Dermis blood vessel endothelial cell (primary cell): ENCODE measurements at regions not wholly inside any gene's neighbourhood (a gene's known extent, or its start where the extent isn't known, plus 50 kb on each side); places are given as distances from the start of the nearest gene placed in this dataset.

Experiments used
- DNase-seq: peaks from one replicate; pipeline ENCODE4 v3.0.0; 2010

DNA sequence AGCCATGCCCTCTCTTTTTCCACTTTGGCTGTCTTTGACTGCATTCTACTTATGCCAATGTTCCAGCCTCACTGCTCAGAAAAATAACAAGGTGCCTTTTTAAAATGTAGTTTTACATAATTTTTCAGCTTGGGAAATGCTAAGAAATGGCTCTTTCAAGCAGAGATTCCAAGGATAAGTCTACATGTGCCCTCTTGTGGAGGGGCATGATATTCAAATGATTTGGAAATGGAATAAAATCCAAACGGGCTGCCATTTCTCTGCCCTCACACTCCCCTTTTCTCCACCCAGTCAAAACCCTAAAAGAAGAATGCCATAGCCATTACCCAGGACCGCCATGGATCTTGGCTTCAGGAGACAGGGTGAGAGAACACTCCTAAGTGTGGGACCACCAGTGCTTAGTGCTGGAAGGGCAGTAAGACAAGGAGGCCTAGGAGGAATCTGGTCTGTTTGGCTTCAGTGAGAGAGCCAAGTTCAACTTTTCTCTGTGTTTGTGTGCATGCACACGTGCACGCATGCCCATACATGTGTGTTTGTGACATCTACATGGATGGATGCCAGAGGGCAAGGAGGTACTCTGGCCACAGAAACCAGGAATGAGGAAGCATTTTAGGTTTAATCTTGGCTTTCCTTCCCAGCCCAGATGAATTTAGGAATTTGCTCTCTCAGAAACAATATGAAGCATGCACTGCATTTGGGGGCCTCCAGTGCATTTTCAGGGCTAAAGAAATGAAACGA is 174.0 kb upstream of the SLC14A2 start:
- DNase-seq, result no peak

- DNase-seq, result no peak
Observed at GRCh38 chr18:45444040-45444439, 171.2 kb upstream of the SLC14A2 start.

DNA sequence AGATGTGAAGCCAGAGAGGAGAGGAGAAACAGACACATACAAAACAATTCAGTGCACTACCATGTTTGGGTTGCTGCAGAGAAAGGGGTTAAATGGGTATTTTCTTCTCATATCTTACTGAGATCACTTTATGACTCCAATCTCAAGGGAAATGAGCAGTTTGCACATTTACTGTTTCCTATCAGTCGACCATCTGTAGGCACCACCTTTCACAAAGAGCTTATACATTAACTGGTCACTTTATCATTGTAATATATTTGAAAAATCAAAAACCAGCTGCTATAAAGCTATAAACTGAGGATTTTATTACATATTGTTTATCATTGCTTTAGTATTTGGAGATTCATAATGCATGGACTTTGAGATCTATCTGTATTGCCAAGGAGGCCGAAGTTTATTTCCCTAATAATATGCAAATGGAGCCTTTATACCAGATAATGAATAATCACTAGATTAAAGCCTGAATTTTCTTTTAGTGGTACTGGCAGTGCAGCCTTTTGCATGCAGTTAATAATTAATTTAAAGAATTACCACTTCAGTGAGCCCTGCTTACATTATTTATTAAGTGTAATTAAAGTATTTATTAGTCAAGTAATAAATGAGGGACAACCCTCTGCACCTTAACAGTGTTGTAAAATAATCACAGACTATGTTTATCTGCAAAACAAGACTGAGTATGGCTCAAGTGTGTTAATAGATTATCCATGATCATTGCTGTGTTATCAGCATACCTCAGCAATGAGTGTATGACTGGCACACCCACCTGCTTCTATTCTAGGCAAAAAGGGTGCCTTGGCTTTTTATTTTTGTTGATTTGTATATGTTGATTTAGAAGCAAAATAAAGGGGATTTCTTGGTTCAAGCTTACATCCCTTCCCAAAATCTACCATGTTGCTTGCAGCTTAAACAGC is 167.7 kb upstream of the SLC14A2 start:
- no peak for DNase-seq

- DNase-seq, result no peak
Observed at GRCh38 chr18:45448871-45449270, 166.4 kb upstream of the SLC14A2 start.

DNA sequence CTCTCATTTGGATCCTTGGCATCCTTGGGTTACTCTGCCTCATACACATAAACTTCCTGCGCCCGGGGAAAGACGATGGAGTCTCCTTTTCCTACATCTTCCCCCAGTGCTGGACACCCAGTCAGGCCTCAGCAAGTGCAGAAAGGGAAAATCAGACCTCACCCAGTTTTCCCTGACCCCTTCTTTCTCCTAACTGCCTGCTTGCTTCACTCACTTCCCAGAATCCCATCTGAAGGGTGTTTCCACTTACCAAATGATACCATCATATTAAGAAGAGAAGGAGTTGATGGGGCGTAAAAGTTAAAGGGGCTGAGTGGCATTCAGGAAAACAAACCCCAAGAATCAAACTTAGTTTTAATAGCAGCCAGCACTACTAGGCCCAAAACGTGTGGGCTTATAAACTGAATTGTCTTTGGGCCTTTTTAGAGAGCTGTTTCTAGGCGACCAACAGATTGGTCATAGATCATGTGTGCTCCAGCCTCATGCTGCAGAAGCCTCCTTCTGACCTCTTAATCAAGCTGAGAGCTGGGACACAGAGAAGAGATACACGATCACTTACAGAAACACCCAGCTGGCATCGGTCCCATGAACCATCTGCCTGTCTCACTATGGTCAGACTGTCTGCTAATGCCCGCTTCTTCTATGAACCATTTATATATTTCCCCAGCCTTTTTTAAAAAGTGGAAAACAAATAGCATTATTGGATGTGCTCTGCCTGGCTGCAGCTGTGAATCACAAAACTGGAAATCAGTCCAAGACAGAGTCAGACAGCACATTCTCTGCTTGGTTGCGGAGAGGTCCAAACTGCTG is 165.7 kb upstream of the SLC14A2 start:
- no peak for DNase-seq

GRCh38 chr18:45456090-45457021 is 158.9 kb upstream of the SLC14A2 start:
- no peak for DNase-seq

DNA sequence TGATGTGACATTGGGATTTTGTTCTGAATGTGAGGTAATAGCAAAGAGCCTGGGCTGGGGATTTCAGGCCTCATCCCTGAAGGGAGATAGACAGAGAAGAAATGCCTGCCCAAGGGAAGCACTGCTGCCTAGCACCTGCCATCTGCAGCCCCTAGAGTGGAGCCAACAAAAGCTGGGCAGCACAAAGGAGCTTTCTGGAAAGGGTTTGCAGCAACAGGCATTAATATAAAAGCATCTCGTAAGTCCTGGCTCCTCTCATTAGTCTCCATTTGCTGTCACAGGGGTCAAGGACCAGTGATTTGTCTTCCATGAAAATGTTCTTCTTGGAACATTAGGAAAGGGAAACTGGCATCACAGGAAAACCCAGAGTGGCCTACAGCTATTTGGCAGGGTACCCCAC is 157.2 kb upstream of the SLC14A2 start:
- no peak for DNase-seq

DNA sequence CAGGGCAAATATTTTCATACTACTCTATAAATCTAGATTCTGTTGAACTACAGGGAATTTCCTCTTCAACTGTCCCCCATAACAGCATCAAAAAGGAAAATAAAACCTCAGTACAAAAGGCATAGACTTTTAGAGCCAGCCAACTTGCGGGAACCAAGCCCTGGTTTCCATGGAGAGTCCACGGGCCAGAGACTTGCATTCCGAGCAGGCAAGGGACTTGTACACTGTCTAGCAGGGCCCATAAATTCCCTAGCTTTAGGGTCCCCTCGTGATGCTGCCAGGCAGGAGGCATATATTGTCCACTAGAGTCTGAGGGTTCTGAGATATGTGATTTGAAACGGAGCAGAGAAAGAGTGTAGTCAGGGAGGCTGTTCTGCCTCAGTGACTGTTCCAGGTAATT is 153.1 kb upstream of the SLC14A2 start:
- no peak for DNase-seq

DNA sequence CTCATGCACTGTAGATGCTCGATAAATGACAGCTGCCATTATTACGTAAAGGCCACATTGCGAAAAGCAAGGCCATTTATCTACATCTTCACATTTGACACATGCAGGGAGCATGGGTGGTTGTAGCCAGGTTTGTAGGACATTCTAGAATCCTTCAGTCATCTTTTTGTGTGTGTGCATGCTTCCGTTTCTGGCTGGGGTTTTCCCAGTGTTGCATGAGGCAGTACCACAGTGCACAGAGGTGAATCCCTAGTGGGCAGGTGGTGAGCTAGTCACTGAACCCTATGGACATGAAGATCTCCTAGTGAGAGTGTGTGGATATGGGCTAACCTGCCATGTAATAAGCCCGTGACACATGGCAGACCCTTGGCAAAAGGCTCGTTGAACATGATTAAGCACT is 151.8 kb upstream of the SLC14A2 start:
- DNase-seq, result no peak

- no peak for DNase-seq
Observed at GRCh38 chr18:45464619-45465018, 150.7 kb upstream of the SLC14A2 start.

DNA sequence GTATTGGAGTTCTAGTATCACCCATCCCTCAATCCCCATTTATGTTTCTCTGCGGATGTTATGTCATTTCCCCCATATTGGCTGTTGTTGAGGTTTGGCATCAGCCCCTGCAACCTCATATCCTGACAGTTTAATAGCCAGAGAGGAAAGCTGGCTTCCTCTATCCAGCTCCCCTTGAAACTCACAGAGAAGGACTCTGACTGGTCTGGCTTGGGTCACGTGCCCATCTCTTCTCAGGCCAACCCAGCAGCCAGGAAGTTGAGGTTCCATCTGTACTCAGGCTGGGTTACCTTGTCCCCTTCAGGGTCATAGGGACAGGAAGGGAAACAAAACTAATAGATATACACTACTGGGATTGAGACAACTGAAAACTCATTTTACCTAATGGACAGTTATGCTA is 148.0 kb upstream of the SLC14A2 start:
- DNase-seq, result no peak

DNA sequence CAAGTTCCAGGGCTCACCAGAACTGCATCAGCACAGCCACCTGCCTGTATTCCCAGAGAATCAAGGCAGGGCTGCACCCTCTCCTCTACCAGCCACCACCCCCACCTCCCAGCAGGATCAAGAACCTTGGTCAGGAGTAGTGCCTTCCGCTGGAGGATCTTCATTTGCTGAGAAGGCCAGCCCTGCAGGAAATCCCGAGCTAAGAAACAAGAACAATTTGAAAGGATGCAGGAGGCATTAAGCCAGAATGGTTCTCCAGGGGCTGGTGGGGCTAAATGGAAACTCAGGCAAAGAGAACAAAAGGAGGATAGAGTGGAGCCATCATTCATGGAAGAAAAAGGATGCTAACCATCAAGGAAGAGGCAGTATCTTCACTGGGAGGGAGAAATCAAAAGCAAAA is 147.3 kb upstream of the SLC14A2 start:
- DNase-seq, result no peak

DNA sequence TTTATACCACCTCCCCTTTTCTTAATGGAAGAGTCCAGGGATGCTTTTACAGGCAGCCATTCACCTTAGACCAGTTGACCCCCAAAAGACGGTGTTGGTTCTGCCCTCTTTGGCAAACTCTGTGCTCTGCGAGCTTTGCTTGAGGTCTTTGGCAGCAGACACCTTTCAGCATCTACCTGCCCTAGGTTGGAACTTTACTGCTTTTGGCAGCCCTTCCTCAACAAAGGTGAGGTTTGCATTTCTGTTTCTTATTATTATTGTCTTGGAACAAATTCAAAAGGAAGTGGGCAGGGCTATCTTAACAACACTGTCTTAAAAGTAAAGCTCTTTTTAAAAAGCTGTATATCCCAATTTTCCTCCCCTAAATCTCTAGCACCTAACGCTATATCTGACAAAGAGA is 136.4 kb upstream of the SLC14A2 start:
- DNase-seq, result no peak

GRCh38 chr18:45480219-45481015 is 134.9 kb upstream of the SLC14A2 start:
- no peak for DNase-seq

- no peak for DNase-seq
Observed at GRCh38 chr18:45481821-45482220, 133.5 kb upstream of the SLC14A2 start.

DNA sequence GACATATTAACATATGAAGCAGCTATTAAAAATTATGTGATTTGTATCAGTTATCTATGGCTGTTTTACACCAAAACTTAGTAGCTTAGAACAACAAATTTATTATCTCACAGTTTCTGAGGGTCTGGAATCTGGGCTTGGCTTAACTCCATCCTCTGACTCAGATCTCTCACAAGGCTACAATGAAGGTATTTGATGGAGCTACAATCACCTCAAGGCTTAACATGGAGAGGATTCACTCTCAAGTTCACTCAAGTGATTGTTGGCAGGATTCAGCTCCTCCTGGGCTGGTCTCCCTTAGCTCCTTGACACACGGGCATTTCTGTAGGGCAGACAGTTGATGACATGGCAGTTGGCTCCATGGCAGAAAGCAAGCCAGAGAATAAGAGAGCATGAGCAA is 133.0 kb upstream of the SLC14A2 start:
- no peak for DNase-seq

DNA sequence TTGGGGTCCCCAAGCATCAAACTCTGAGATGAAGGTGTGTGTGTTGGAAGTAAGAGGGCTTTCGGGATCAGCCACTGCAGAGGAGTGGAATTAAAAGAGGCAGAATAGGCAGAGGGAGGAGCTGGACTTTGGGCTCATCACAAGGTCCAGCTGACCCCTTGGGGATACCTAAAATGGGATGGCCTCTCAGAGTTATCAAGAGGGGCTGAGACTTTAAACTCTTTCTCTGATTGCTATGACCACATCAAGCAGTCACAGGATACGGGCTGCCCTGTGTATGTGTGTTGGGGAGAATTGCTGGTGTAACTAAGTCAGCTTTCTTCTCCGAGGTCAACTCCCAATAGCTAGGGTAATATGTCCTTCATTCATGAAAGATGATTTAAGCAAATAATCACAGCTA is 127.7 kb upstream of the SLC14A2 start:
- no peak for DNase-seq

DNA sequence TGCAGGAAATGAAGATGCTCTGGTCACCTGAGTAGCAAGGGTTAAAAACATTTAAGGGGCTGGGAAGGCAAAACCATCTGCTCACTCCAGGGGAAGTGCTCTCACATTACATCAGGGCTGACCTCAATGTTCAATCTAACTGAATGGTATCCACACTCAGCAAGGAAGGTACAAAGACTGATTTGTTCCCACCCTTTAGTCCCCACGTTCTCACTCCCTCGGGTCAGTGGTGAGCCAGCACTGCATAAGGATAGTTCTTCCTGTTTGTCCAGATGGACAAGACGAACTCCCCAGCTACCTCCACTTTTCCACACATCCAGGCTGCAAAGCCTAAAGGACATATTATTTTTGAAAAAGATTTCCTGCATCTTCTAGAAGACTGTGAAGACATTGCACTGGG is 126.6 kb upstream of the SLC14A2 start:
- DNase-seq, result no peak

- no peak for DNase-seq
Observed at GRCh38 chr18:45493830-45494229, 121.4 kb upstream of the SLC14A2 start.

GRCh38 chr18:45494811-45495210 is 120.5 kb upstream of the SLC14A2 start:
- no peak for DNase-seq

DNA sequence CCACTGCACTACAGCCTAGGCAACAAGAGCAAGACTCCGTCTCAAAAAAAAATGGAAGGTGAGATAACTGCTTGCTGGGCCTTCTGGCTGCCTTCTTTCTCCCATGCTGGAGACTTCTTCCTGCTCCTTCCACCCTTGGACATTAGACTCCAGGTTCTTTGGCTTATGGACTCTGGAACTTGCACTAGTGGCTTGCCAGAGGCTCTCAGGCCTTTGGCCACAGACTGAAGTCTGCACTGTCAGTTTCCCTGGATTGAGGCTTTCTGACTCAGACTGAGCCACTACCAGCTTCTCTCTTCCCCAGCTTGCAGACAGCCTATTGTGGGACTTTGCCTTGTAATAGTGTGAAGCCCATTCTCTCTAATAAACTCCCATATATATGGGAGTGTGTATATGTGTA is 118.5 kb upstream of the SLC14A2 start:
- DNase-seq, result no peak
